ENCODE measurements at regions not wholly inside any gene's neighbourhood (a gene's known extent, or its start where the extent isn't known, plus 50 kb on each side); places are given as distances from the start of the nearest gene placed in this dataset.

DNA sequence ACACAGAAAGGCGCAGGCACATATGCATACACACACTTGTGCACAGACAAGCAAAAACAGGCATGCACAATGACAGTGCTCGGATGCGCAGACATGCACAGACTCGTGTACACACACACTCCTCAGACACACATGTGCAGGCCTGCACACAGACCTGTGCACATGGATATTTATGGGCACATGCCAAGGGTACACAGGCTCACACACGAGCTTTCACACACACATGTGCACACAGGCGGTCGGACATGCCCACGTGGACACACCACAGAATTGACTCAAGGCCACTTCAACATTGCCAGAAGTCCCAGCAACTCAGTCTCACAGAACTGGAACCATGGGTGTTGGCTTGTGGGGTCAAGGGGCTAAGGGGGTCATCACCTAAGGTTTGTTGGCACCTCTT is 206.8 kb downstream of the URI1 start:
- no peak for TF ChIP-seq POLR2A (IDR thresholded peaks at IDR 0.05; ENCODE audit: control extremely low read depth in 1 of 2, low read depth in 2 of 2, low read length in 2 of 2)
- no peak for TF ChIP-seq EP300 (IDR thresholded peaks at IDR 0.05; ENCODE audit: borderline replicate concordance in 1 of 2, low read depth in 2 of 2, low read length in 2 of 2)
- TF ChIP-seq, protein P1, sequence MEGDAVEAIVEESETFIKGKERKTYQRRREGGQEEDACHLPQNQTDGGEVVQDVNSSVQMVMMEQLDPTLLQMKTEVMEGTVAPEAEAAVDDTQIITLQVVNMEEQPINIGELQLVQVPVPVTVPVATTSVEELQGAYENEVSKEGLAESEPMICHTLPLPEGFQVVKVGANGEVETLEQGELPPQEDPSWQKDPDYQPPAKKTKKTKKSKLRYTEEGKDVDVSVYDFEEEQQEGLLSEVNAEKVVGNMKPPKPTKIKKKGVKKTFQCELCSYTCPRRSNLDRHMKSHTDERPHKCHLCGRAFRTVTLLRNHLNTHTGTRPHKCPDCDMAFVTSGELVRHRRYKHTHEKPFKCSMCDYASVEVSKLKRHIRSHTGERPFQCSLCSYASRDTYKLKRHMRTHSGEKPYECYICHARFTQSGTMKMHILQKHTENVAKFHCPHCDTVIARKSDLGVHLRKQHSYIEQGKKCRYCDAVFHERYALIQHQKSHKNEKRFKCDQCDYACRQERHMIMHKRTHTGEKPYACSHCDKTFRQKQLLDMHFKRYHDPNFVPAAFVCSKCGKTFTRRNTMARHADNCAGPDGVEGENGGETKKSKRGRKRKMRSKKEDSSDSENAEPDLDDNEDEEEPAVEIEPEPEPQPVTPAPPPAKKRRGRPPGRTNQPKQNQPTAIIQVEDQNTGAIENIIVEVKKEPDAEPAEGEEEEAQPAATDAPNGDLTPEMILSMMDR (IDR thresholded peaks at IDR 0.05; ENCODE audit: control extremely low read depth in 1 of 3, insufficient read depth in 1 of 3, low read depth in 1 of 3, low read length in 3 of 3) = no peak
- no peak for TF ChIP-seq JUN (IDR thresholded peaks at IDR 0.05; ENCODE audit: low read depth, low read length)
- no peak for TF ChIP-seq CREB1 (IDR thresholded peaks at IDR 0.05)
- TF ChIP-seq RAD21 (IDR thresholded peaks at IDR 0.05 in 1 of 2, conservative IDR thresholded peaks at IDR 0.05 in 1 of 2; ENCODE audit: low read depth in 2 of 2, low read length in 2 of 2) = no peak
- TF ChIP-seq POLR2AphosphoS5 (IDR thresholded peaks at IDR 0.05; ENCODE audit: low read depth, low read length) = no peak
- no peak for TF ChIP-seq TCF12 (IDR thresholded peaks at IDR 0.05; ENCODE audit: low read depth, low read length)
- TF ChIP-seq SIX5 (IDR thresholded peaks at IDR 0.05; ENCODE audit: low read depth, low read length) = no peak
- no peak for TF ChIP-seq EZH2 (IDR thresholded peaks at IDR 0.05; ENCODE audit: low read depth, low read length, severe bottlenecking)
- no peak for TF ChIP-seq RXRA (IDR thresholded peaks at IDR 0.05; ENCODE audit: insufficient read depth, low read depth, low read length)
- TF ChIP-seq KDM1A (IDR thresholded peaks at IDR 0.05; ENCODE audit: borderline replicate concordance, low read length) = no peak
- TF ChIP-seq, protein P2, sequence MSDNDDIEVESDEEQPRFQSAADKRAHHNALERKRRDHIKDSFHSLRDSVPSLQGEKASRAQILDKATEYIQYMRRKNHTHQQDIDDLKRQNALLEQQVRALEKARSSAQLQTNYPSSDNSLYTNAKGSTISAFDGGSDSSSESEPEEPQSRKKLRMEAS (IDR thresholded peaks at IDR 0.05) = no peak
- TF ChIP-seq, protein P3, sequence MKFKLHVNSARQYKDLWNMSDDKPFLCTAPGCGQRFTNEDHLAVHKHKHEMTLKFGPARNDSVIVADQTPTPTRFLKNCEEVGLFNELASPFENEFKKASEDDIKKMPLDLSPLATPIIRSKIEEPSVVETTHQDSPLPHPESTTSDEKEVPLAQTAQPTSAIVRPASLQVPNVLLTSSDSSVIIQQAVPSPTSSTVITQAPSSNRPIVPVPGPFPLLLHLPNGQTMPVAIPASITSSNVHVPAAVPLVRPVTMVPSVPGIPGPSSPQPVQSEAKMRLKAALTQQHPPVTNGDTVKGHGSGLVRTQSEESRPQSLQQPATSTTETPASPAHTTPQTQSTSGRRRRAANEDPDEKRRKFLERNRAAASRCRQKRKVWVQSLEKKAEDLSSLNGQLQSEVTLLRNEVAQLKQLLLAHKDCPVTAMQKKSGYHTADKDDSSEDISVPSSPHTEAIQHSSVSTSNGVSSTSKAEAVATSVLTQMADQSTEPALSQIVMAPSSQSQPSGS (IDR thresholded peaks at IDR 0.05; ENCODE audit: low read length) = no peak

Measured in H1 (cell line).